Upper lobe of left lung (tissue), 4 donors: ENCODE measurements at regions not wholly inside any gene's neighbourhood (a gene's known extent, or its start where the extent isn't known, plus 50 kb on each side); places are given as distances from the start of the nearest gene placed in this dataset.

Experiments
- EP300 ChIP-seq, 4 donors: sonication (generic); formaldehyde crosslinking; IDR thresholded peaks; one replicate each; pipeline ENCODE4 v1.5.1; 2017; ENCODE audit warnings: antibody characterized with exemption in 4 of 4, control low read depth in 2 of 4
- POLR2A ChIP-seq, 4 donors: fragments of 450-650 bp; IDR thresholded peaks; one replicate each; pipeline ENCODE4 v1.5.1; 2016 to 2017; ENCODE audit warnings: antibody characterized with exemption in 4 of 4, mild to moderate bottlenecking in 2 of 4
- POLR2AphosphoS5 ChIP-seq, 2 donors: sonication (generic); formaldehyde crosslinking; IDR thresholded peaks; one replicate each; pipeline ENCODE4 v1.5.1; 2017; ENCODE audit warnings: antibody characterized with exemption in 2 of 2
- TF ChIP-seq, protein P1 (sequence below), 6 experiments: fragments of 450-650 bp in 4 of 6; fragments of 200-600 bp in 2 of 6; sonication (generic) in 2 of 6; IDR thresholded peaks; one replicate each; pipeline ENCODE4 v1.5.1; 2016 to 2019; ENCODE audit warnings: antibody characterized with exemption in 6 of 6

DNA sequence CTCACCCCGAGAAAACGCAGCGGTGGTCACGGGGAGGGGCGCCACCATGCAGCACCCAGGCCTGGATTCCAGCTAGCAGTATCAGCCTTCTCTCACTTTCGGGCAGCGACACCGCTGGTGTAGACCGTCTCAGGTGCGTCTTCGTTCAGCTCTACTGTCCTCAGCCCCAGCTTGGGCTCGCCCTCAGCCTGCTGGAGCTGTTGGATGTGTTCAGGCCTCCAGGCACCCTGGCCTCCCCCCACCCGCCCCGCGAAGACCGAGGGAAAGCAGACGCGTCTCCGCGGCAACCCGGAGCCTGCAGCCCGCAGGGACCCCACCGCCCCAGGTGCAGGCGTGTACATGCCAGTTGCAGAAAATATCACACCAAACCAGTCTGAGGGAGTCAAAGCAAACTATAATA, 60.8 kb upstream of the CARMIL1 start:
- no peak for TF ChIP-seq POLR2A (IDR thresholded peaks at IDR 0.05)
- TF ChIP-seq, protein P1, sequence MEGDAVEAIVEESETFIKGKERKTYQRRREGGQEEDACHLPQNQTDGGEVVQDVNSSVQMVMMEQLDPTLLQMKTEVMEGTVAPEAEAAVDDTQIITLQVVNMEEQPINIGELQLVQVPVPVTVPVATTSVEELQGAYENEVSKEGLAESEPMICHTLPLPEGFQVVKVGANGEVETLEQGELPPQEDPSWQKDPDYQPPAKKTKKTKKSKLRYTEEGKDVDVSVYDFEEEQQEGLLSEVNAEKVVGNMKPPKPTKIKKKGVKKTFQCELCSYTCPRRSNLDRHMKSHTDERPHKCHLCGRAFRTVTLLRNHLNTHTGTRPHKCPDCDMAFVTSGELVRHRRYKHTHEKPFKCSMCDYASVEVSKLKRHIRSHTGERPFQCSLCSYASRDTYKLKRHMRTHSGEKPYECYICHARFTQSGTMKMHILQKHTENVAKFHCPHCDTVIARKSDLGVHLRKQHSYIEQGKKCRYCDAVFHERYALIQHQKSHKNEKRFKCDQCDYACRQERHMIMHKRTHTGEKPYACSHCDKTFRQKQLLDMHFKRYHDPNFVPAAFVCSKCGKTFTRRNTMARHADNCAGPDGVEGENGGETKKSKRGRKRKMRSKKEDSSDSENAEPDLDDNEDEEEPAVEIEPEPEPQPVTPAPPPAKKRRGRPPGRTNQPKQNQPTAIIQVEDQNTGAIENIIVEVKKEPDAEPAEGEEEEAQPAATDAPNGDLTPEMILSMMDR (IDR thresholded peaks at IDR 0.05) = no peak
- no peak for TF ChIP-seq POLR2AphosphoS5 (IDR thresholded peaks at IDR 0.05)
- no peak for TF ChIP-seq EP300 (IDR thresholded peaks at IDR 0.05)
